ENCODE measurements at regions not wholly inside any gene's neighbourhood (a gene's known extent, or its start where the extent isn't known, plus 50 kb on each side); places are given as distances from the start of the nearest gene placed in this dataset.

DNA sequence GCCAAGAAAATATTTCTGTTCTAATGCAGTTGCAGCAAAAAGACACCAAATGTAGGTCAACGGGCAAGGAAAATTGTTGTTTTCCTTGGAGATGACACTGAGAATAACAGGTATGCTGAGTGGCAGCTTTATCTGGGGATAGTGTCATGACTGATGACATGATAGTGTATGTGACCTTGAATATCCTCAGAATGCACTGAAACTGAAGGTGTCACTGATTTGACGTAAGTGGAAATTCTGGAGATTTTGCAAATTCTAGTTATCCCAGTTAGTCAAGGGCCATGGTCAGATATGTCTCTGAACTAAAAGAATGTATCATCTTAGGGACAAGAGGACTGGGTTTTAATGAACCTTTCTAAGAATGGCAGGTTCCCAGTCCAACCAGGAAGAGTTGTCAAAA is 138.0 kb upstream of the C9orf72 start:
- Histone ChIP-seq H3K9ac (ENCODE audit: insufficient read depth, low read depth, low read length) (no peak overlapping the region), H3K79me2 (ENCODE audit: insufficient read depth, low read length) (no peaks in the 10 kb centered on the region), H3K27ac (ENCODE audit: extremely low read length, insufficient read depth, low read length) (no peak overlapping the region), H3K9me3 (ENCODE audit: low read length) (no peaks in the 10 kb centered on the region), H3K4me1 (ENCODE audit: insufficient read depth, low read length) (no peaks in the 10 kb centered on the region), H3K27me3 (ENCODE audit: control insufficient read depth in 1 of 2, insufficient read depth in 2 of 2, low read length in 2 of 2) (no peaks in the 10 kb centered on the region), H3K4me2 (ENCODE audit: low read depth, low read length) (no peak overlapping the region), H3K4me3 (replicated peaks in 1 of 3; ENCODE audit: insufficient read depth in 1 of 3, low read depth in 2 of 3, low read length in 3 of 3) (no peak overlapping the region), H2AFZ (ENCODE audit: low read length) (no peak overlapping the region), H4K20me1 (ENCODE audit: insufficient read depth, low read length) (no peaks in the 10 kb centered on the region), H3K36me3 (replicated peaks in 1 of 2; ENCODE audit: control insufficient read depth in 1 of 2, insufficient read depth in 2 of 2, low read length in 2 of 2) (no peaks in the 10 kb centered on the region)
- intact Hi-C loops (cut with micrococcal nuclease; ENCODE audit: unreplicated experiment), result no loop called here
- ChIA-PET POLR2A (no interaction called here), CTCF (ENCODE audit: low intra/inter-chr PET ratio, low total read pairs) (no interaction called here)
- FAIRE-seq, result no peak
- no TSS peak for BruUV-seq (replicated peaks)
- WGBS (ENCODE audit: low lambda C conversion rate), result 51% methylated on average over 2 of the region's 2 CpGs
- in situ Hi-C loops (cut with HindIII; ENCODE audit: extremely low pct_ligation_motif_present, low pct_unique_long_range_greater_than_20kb), result no loop called here
- no peak for ATAC-seq
- no peak for DNase-seq (ENCODE audit: low spot score)
- TF ChIP-seq, protein P1, sequence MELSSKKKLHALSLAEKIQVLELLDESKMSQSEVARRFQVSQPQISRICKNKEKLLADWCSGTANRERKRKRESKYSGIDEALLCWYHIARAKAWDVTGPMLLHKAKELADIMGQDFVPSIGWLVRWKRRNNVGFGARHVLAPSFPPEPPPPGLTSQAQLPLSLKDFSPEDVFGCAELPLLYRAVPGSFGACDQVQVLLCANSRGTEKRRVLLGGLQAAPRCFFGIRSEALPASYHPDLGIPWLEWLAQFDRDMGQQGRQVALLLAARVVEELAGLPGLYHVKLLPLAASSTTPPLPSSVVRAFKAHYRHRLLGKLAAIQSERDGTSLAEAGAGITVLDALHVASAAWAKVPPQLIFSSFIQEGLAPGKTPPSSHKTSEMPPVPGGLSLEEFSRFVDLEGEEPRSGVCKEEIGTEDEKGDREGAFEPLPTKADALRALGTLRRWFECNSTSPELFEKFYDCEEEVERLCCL (CRISPR knock-in tag; IDR thresholded peaks at IDR 0.05; ENCODE audit: borderline replicate concordance), result no peak
- TF ChIP-seq ZBTB7A (CRISPR knock-in tag; IDR thresholded peaks at IDR 0.05) (no peak), THAP11 (CRISPR knock-in tag; IDR thresholded peaks at IDR 0.05) (no peak), SP1 (IDR thresholded peaks at IDR 0.05) (no peak), SP1 (CRISPR knock-in tag; IDR thresholded peaks at IDR 0.05) (no peak), RFX5 (IDR thresholded peaks at IDR 0.05; ENCODE audit: low read depth, low read length) (no peak), GABPB1 (CRISPR knock-in tag; IDR thresholded peaks at IDR 0.05) (no peak), ASH2L (IDR thresholded peaks at IDR 0.05; ENCODE audit: insufficient read length, low read depth, low read length) (no peak), SIN3A (IDR thresholded peaks at IDR 0.05; ENCODE audit: borderline replicate concordance, low read depth, low read length) (no peak), ONECUT2 (CRISPR knock-in tag; IDR thresholded peaks at IDR 0.05) (no peak), ZSCAN21 (CRISPR knock-in tag; IDR thresholded peaks at IDR 0.05; ENCODE audit: borderline replicate concordance) (no peak), HMGA1 (CRISPR knock-in tag; conservative IDR thresholded peaks at IDR 0.05) (no peak), ZNF761 (CRISPR knock-in tag; conservative IDR thresholded peaks at IDR 0.05) (no peak), ZNF644 (CRISPR knock-in tag; IDR thresholded peaks at IDR 0.05; ENCODE audit: low read depth) (no peak)
- TF ChIP-seq, protein P2, sequence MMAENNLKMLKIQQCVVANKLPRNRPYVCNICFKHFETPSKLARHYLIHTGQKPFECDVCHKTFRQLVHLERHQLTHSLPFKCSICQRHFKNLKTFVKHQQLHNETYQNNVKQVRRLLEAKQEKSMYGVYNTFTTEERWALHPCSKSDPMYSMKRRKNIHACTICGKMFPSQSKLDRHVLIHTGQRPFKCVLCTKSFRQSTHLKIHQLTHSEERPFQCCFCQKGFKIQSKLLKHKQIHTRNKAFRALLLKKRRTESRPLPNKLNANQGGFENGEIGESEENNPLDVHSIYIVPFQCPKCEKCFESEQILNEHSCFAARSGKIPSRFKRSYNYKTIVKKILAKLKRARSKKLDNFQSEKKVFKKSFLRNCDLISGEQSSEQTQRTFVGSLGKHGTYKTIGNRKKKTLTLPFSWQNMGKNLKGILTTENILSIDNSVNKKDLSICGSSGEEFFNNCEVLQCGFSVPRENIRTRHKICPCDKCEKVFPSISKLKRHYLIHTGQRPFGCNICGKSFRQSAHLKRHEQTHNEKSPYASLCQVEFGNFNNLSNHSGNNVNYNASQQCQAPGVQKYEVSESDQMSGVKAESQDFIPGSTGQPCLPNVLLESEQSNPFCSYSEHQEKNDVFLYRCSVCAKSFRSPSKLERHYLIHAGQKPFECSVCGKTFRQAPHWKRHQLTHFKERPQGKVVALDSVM (CRISPR knock-in tag; IDR thresholded peaks at IDR 0.05), result no peak
- TF ChIP-seq, protein P3, sequence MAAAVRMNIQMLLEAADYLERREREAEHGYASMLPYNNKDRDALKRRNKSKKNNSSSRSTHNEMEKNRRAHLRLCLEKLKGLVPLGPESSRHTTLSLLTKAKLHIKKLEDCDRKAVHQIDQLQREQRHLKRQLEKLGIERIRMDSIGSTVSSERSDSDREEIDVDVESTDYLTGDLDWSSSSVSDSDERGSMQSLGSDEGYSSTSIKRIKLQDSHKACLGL (CRISPR knock-in tag; IDR thresholded peaks at IDR 0.05), result no peak
- TF ChIP-seq, protein P4, sequence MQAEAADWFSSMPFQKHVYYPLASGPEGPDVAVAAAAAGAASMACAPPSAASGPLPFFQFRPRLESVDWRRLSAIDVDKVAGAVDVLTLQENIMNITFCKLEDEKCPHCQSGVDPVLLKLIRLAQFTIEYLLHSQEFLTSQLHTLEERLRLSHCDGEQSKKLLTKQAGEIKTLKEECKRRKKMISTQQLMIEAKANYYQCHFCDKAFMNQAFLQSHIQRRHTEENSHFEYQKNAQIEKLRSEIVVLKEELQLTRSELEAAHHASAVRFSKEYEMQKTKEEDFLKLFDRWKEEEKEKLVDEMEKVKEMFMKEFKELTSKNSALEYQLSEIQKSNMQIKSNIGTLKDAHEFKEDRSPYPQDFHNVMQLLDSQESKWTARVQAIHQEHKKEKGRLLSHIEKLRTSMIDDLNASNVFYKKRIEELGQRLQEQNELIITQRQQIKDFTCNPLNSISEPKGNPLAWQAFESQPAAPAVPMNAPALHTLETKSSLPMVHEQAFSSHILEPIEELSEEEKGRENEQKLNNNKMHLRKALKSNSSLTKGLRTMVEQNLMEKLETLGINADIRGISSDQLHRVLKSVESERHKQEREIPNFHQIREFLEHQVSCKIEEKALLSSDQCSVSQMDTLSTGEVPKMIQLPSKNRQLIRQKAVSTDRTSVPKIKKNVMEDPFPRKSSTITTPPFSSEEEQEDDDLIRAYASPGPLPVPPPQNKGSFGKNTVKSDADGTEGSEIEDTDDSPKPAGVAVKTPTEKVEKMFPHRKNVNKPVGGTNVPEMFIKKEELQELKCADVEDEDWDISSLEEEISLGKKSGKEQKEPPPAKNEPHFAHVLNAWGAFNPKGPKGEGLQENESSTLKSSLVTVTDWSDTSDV (CRISPR knock-in tag; IDR thresholded peaks at IDR 0.05), result no peak
- TF ChIP-seq, protein P5, sequence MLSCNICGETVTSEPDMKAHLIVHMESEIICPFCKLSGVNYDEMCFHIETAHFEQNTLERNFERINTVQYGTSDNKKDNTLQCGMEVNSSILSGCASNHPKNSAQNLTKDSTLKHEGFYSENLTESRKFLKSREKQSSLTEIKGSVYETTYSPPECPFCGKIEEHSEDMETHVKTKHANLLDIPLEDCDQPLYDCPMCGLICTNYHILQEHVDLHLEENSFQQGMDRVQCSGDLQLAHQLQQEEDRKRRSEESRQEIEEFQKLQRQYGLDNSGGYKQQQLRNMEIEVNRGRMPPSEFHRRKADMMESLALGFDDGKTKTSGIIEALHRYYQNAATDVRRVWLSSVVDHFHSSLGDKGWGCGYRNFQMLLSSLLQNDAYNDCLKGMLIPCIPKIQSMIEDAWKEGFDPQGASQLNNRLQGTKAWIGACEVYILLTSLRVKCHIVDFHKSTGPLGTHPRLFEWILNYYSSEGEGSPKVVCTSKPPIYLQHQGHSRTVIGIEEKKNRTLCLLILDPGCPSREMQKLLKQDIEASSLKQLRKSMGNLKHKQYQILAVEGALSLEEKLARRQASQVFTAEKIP (CRISPR knock-in tag; IDR thresholded peaks at IDR 0.05; ENCODE audit: borderline replicate concordance), result no peak
